ENCODE measurements at regions not wholly inside any gene's neighbourhood (a gene's known extent, or its start where the extent isn't known, plus 50 kb on each side); places are given as distances from the start of the nearest gene placed in this dataset.
A peak's percentile ranks its signal among the peaks of the same experiment; 100 is the strongest.

DNA sequence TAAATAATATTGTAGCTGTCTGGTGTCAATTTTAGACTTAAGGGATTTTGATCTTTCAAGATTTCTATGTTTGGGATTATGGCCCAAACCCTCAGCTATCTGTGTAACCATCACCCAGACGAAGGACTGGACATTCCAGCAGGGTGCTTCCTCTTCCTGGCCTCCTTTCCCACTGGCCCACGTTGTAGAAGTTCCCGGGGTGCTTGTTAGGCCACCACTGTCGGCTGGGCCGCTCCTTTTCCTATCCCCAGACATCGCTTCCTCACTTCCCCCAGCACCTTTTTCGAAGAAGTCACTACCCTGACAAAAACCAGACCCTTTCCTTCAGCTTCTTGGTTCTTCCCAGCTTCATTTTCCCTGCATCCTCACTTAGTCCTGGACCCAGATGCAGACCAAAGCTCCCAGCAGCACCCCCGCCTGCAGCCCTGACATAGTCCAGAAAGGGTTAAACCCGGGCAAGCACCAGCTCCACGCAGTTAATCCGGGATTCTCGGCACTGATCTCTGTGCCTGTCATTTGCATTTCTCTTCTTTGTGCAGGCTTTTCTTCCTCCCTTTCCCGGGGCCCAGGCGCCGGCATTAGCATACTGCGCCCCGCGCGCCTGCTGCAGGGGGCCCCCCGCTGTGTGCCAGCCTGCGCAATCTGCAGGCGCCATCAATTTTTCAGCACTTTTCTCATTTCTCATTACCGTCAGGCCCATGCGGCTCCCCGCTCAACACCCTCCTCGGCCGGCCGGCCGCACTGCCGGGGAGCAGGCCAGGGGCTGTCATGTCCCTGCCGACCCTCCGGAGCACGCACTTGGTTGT lies 90.6 kb downstream of the ZNF621 start:
- Histone ChIP-seq H3K4me2 (ENCODE audit: insufficient read depth, low read length) (no peak overlapping the region), H3K36me3 (ENCODE audit: control insufficient read depth, insufficient read depth, low read length) (no peaks in the 10 kb centered on the region), H3K9me3 (replicated peaks; ENCODE audit: control insufficient read depth, insufficient read depth, low read depth, low read length) (no peaks in the 10 kb centered on the region), H2AFZ (ENCODE audit: low read depth, low read length) (no peak overlapping the region), H3K4me3 (no peak overlapping the region), H3K9ac (ENCODE audit: insufficient read depth in 1 of 2, low read depth in 2 of 2, low read length in 2 of 2) (no peak overlapping the region), H3K27ac (ENCODE audit: extremely low read depth, low read depth, low read length) (no peak overlapping the region), H3K4me1 (replicated peaks in 1 of 2; ENCODE audit: control insufficient read depth in 2 of 2, insufficient read depth in 2 of 2, low read length in 2 of 2) (peaks cover 0 to 7% of the 10 kb centered on the region in 2 experiments; a peak in 2 of 5 replicates), H3K9me1 (ENCODE audit: control insufficient read depth, insufficient read depth, low read length) (no peaks in the 10 kb centered on the region), H3K27me3 (ENCODE audit: control insufficient read depth in 2 of 2, insufficient read depth in 2 of 2, low read length in 2 of 2) (peaks cover 27 to 45% of the 10 kb centered on the region in 2 experiments; a peak in 4 of 5 replicates), H3K79me2 (ENCODE audit: control insufficient read depth, insufficient read depth, low read length) (no peaks in the 10 kb centered on the region), H4K20me1 (replicated peaks; ENCODE audit: control insufficient read depth, insufficient read depth, low read length) (no peaks in the 10 kb centered on the region)
- DNase-seq (ENCODE audit: extremely low read depth in 1 of 4, low spot score in 3 of 4), result no peak
- peak; percentile 15 for FAIRE-seq
- no peak; the same call in 2 of the 3 replicates for ATAC-seq
- POLR2A ChIA-PET, result no interaction called here
- intact Hi-C loops (cut with micrococcal nuclease), result no loop called here
- BruUV-seq (replicated peaks), result no TSS peak
- in situ Hi-C loops (cut with MboI), result no loop called here
- WGBS (ENCODE audit: insufficient coverage, low coverage, missing lambda C conversion rate), result 2% methylated on average over 33 of the region's 33 CpGs
- CTCF ChIA-PET (ENCODE audit: low intra/inter-chr PET ratio), result interaction anchor here (0.7 kb wide), 1 partner anchor 1685 kb away, joined by 3 read pairs; no protein-coding TSS in a partner anchor
- TF ChIP-seq TAF15 (IDR thresholded peaks at IDR 0.05; ENCODE audit: low read depth, low read length) (no peak), KLF6 (CRISPR knock-in tag; IDR thresholded peaks at IDR 0.05; ENCODE audit: borderline replicate concordance) (no peak), NFE2 (IDR thresholded peaks at IDR 0.05; ENCODE audit: low read depth) (no peak), LEF1 (IDR thresholded peaks at IDR 0.05) (no peak), MED1 (CRISPR knock-in tag; IDR thresholded peaks at IDR 0.05; ENCODE audit: borderline replicate concordance) (no peak), ZNF23 (CRISPR knock-in tag; IDR thresholded peaks at IDR 0.05) (no peak), ZC3H8 (IDR thresholded peaks at IDR 0.05) (no peak), ARNT (IDR thresholded peaks at IDR 0.05) (no peak), KDM1A (IDR thresholded peaks at IDR 0.05) (no peak), ZFP30 (CRISPR knock-in tag; IDR thresholded peaks at IDR 0.05; ENCODE audit: borderline replicate concordance) (no peak), CHD4 (IDR thresholded peaks at IDR 0.05; ENCODE audit: insufficient read depth, insufficient replicate concordance, low read depth, low read length, poor library complexity, severe bottlenecking) (no peak), HDAC6 (IDR thresholded peaks at IDR 0.05; ENCODE audit: low read depth, low read length) (no peak), THRAP3 (IDR thresholded peaks at IDR 0.05; ENCODE audit: borderline replicate concordance) (no peak), PHF21A (IDR thresholded peaks at IDR 0.05; ENCODE audit: borderline replicate concordance, low read depth) (no peak), ZKSCAN3 (CRISPR knock-in tag; IDR thresholded peaks at IDR 0.05) (no peak)
- TF ChIP-seq, protein P1, sequence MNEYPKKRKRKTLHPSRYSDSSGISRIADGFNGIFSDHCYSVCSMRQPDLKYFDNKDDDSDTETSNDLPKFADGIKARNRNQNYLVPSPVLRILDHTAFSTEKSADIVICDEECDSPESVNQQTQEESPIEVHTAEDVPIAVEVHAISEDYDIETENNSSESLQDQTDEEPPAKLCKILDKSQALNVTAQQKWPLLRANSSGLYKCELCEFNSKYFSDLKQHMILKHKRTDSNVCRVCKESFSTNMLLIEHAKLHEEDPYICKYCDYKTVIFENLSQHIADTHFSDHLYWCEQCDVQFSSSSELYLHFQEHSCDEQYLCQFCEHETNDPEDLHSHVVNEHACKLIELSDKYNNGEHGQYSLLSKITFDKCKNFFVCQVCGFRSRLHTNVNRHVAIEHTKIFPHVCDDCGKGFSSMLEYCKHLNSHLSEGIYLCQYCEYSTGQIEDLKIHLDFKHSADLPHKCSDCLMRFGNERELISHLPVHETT (CRISPR knock-in tag; conservative IDR thresholded peaks at IDR 0.05 in 1 of 2, IDR thresholded peaks at IDR 0.05 in 1 of 2), result no peak
- TF ChIP-seq, protein P2, sequence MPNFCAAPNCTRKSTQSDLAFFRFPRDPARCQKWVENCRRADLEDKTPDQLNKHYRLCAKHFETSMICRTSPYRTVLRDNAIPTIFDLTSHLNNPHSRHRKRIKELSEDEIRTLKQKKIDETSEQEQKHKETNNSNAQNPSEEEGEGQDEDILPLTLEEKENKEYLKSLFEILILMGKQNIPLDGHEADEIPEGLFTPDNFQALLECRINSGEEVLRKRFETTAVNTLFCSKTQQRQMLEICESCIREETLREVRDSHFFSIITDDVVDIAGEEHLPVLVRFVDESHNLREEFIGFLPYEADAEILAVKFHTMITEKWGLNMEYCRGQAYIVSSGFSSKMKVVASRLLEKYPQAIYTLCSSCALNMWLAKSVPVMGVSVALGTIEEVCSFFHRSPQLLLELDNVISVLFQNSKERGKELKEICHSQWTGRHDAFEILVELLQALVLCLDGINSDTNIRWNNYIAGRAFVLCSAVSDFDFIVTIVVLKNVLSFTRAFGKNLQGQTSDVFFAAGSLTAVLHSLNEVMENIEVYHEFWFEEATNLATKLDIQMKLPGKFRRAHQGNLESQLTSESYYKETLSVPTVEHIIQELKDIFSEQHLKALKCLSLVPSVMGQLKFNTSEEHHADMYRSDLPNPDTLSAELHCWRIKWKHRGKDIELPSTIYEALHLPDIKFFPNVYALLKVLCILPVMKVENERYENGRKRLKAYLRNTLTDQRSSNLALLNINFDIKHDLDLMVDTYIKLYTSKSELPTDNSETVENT (CRISPR knock-in tag; IDR thresholded peaks at IDR 0.05), result no peak
- TF ChIP-seq, protein P3, sequence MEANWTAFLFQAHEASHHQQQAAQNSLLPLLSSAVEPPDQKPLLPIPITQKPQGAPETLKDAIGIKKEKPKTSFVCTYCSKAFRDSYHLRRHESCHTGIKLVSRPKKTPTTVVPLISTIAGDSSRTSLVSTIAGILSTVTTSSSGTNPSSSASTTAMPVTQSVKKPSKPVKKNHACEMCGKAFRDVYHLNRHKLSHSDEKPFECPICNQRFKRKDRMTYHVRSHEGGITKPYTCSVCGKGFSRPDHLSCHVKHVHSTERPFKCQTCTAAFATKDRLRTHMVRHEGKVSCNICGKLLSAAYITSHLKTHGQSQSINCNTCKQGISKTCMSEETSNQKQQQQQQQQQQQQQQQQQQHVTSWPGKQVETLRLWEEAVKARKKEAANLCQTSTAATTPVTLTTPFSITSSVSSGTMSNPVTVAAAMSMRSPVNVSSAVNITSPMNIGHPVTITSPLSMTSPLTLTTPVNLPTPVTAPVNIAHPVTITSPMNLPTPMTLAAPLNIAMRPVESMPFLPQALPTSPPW (CRISPR knock-in tag; IDR thresholded peaks at IDR 0.05), result no peak
